GM12878 (cell line): ENCODE measurements at regions not wholly inside any gene's neighbourhood (a gene's known extent, or its start where the extent isn't known, plus 50 kb on each side); places are given as distances from the start of the nearest gene placed in this dataset.
A peak's percentile ranks its signal among the peaks of the same experiment; 100 is the strongest.

Experiments used
- ATAC-seq: fragments of 200-7000 bp; cut with Tn5 transposase; 3 replicates; pipeline ENCODE4 v1.9.1; 2020; ENCODE audit warnings: mild to moderate bottlenecking, moderate library complexity
- BruUV-seq: library from RNA; stranded (reverse); fragments of 400-500 nt; replicated peaks from 2 replicates; lab custom pipeline; 2021; lab: Mats Ljungman, UMichigan
- CTCF ChIA-PET: fragments of 300-600 bp; sonication (Branson Sonifier 250); formaldehyde crosslinking; extraction: SDS; loops from one replicate; lab custom pipeline; 2021; ENCODE audit warnings: inconsistent platforms; lab: Yijun Ruan, JAX
- POLR2A ChIA-PET: fragments of 350-600 bp; formaldehyde crosslinking; extraction: SDS; loops from one replicate; lab custom pipeline; 2021; ENCODE audit warnings: inconsistent platforms; lab: Charles Lee
- RAD21 ChIA-PET: fragments of 300-600 bp; sonication (Branson Sonifier 250); formaldehyde crosslinking; loops from one replicate; lab custom pipeline; 2023; ENCODE audit warnings: antibody characterized with exemption; ENCODE audit not compliant: unreplicated experiment; lab: Charles Lee
- SMC1A ChIA-PET: fragments of 300-600 bp; sonication (Branson Sonifier 250); formaldehyde crosslinking; loops from one replicate; lab custom pipeline; 2023; ENCODE audit not compliant: unreplicated experiment, uncharacterized antibody; lab: Charles Lee
- DNase-seq: peaks from one replicate; pipeline ENCODE4 v3.0.0-alpha.2; 2011; ENCODE audit warnings: low read depth, low spot score
- FAIRE-seq: peaks from 3 replicates; lab custom pipeline; 2011; peaks lifted over from hg19 to GRCh38; lab: Jason Lieb, UNC
- H2AFZ ChIP-seq: 2 replicates; pipeline ENCODE4 v1.6.0; 2011; ENCODE audit warnings: low read depth, low read length, control low read depth; ENCODE audit not compliant: control insufficient read depth
- H3K27ac ChIP-seq: 2 replicates; pipeline ENCODE4 v1.5.1; 2011; ENCODE audit warnings: control low read depth; ENCODE audit not compliant: control insufficient read depth, insufficient read depth
- H3K27me3 ChIP-seq, 2 experiments: replicated peaks in 1 of 2; 2 replicates each; pipeline versions ENCODE4 v1.6.0 to v1.6.1; 2011; ENCODE audit warnings: low read length in 1 of 2; ENCODE audit not compliant: control insufficient read depth in 2 of 2, insufficient read depth in 2 of 2
- H3K36me3 ChIP-seq, 2 experiments: 2 replicates each; pipeline ENCODE4 v1.5.1; 2011; ENCODE audit warnings: low read length in 1 of 2; ENCODE audit not compliant: control insufficient read depth in 2 of 2, insufficient read depth in 2 of 2
- H3K4me1 ChIP-seq: 2 replicates; pipeline ENCODE4 v1.6.1; 2011; ENCODE audit warnings: mild to moderate bottlenecking, low read length, moderate library complexity, mixed read lengths; ENCODE audit not compliant: control insufficient read depth, insufficient read depth
- H3K4me2 ChIP-seq: 2 replicates; pipeline ENCODE4 v1.6.0; 2011; ENCODE audit warnings: control low read depth; ENCODE audit not compliant: control insufficient read depth, insufficient read depth
- H3K4me3 ChIP-seq: fragments of 200-600 bp; sonication (generic); 2 replicates; pipeline ENCODE4 v1.5.1; 2016
- H3K79me2 ChIP-seq: 2 replicates; pipeline ENCODE4 v1.6.0; 2011; ENCODE audit warnings: low read length; ENCODE audit not compliant: control insufficient read depth, insufficient read depth
- H3K9ac ChIP-seq: 2 replicates; pipeline ENCODE4 v1.8.0; 2011; ENCODE audit warnings: low read length, control low read depth, mixed read lengths; ENCODE audit not compliant: control insufficient read depth, insufficient read depth
- H3K9me3 ChIP-seq: replicated peaks from 3 replicates; pipeline ENCODE4 v1.5.1; 2011; ENCODE audit warnings: mild to moderate bottlenecking, low read length; ENCODE audit not compliant: control insufficient read depth, insufficient read depth
- H4K20me1 ChIP-seq: 2 replicates; pipeline ENCODE4 v1.6.0; 2011; ENCODE audit not compliant: control insufficient read depth, insufficient read depth
- CEBPB ChIP-seq, 2 experiments: fragments of 150-350 bp in 1 of 2; IDR thresholded peaks; 2 replicates each; pipeline ENCODE4 v1.6.1; 2012 to 2014; ENCODE audit warnings: low read depth in 2 of 2, low read length in 2 of 2, borderline replicate concordance in 1 of 2, inconsistent platforms in 1 of 2
- ESRRA ChIP-seq: IDR thresholded peaks from 2 replicates; pipeline ENCODE4 v1.6.1; 2012; ENCODE audit warnings: mild to moderate bottlenecking, low read length, improper control_type of control experiment
- FOXM1 ChIP-seq: IDR thresholded peaks from 2 replicates; pipeline ENCODE4 v1.6.1; 2012; ENCODE audit warnings: low read depth, mild to moderate bottlenecking, inconsistent platforms, low read length, moderate library complexity
- HDGF ChIP-seq: fragments of 450-650 bp; IDR thresholded peaks from 2 replicates; pipeline ENCODE4 v1.6.1; 2016; ENCODE audit warnings: antibody characterized with exemption
- PAX8 ChIP-seq: fragments of 450-650 bp; IDR thresholded peaks from 2 replicates; pipeline ENCODE4 v1.6.1; 2017; ENCODE audit warnings: mild to moderate bottlenecking, moderate library complexity
- RFX5 ChIP-seq: IDR thresholded peaks from 2 replicates; pipeline ENCODE4 v1.6.1; 2011; ENCODE audit warnings: low read depth, low read length, improper control_type of control experiment
- SMAD5 ChIP-seq: IDR thresholded peaks from 2 replicates; pipeline ENCODE4 v1.6.1; 2016; ENCODE audit warnings: antibody characterized with exemption, low read depth
- YY1 ChIP-seq: IDR thresholded peaks from 2 replicates; pipeline ENCODE4 v1.6.1; 2011; ENCODE audit warnings: low read depth, mild to moderate bottlenecking, low read length
- ZNF24 ChIP-seq: fragments of 450-650 bp; IDR thresholded peaks from 2 replicates; pipeline ENCODE4 v1.6.1; 2017; ENCODE audit warnings: antibody characterized with exemption, mild to moderate bottlenecking
- WGBS: methylation state at CpG from one replicate; pipeline ENCODE4 v1.1.6; 2016; ENCODE audit warnings: low lambda C conversion rate; ENCODE audit not compliant: insufficient replicate concordance, insufficient coverage; ENCODE audit errors: missing lambda C conversion rate; 5-methylcytosine and 5-hydroxymethylcytosine counted together
- in situ Hi-C: fragments of 300-500 bp; cut with MboI; formaldehyde crosslinking; loops from 9 replicates; pipeline ENCODE4 v1.14.3; 2018; ENCODE audit warnings: mixed read lengths
- intact Hi-C: fragments of 100-400 bp; cut with micrococcal nuclease; formaldehyde crosslinking; loops from one replicate; pipeline ENCODE4 v1.14.2; 2022; ENCODE audit not compliant: unreplicated experiment
- TF ChIP-seq, protein P1 (sequence below): IDR thresholded peaks from 2 replicates; pipeline ENCODE4 v1.6.1; 2012; ENCODE audit warnings: low read depth, low read length, improper control_type of control experiment
- TF ChIP-seq, protein P2 (sequence below): fragments of 450-650 bp; IDR thresholded peaks from 2 replicates; pipeline ENCODE4 v1.6.1; 2016; ENCODE audit warnings: mild to moderate bottlenecking, moderate library complexity, borderline replicate concordance

DNA sequence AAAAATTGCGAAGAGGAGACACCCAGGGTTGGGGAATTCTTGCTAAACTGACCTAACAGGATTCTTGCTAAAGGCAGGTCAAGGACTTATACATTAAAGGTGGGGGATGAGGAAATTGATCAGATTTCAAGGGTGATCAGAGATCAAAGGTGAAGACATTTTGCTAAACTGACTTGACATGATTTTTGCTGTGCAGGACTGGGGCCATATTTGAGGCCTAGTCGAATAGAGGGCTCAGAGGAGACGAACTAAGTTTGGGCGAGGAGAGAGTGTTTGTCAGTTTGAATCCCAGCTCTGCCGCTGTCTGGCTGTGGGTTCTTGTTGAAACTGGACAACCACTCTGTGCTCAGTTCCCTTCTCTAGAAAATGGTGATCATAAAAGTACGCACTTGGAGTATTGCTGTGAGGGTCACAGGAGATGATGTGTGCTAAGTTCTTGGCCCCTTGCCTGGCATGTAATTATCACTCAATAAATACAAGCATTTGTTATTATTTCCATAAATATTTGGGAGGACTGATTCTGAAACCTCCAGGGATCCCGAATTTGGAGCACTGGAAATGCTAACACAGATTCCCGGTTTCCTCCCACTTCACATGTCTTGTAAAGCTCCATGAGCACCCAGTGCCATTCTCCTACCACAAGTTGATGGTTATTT is 364.8 kb upstream of the PROK2 start:
- POLR2A ChIA-PET, result no interaction called here
- FAIRE-seq (no peak), DNase-seq (no peak)
- WGBS, result 75% methylated on average over 8 of the region's 8 CpGs
- CTCF ChIA-PET, result no interaction called here
- H4K20me1 ChIP-seq, result no peaks in the 10 kb centered on the region
- SMC1A ChIA-PET, result interaction anchor here (1.2 kb wide), 1 partner anchor 11 kb away, joined by 4 read pairs; no protein-coding TSS in a partner anchor
- H3K79me2 ChIP-seq, result no peaks in the 10 kb centered on the region
- H3K27me3 ChIP-seq, result no peaks in the 10 kb centered on the region
- H3K4me3 ChIP-seq, result no peak overlapping the region
- H3K4me1 ChIP-seq, result peaks cover 4% of the 10 kb centered on the region
- peaks cover 2% of the 10 kb centered on the region; the same call in 2 of the 3 replicates for H3K9me3 ChIP-seq
- H2AFZ ChIP-seq, result no peak overlapping the region
- BruUV-seq, result no TSS peak
- H3K9ac ChIP-seq, result no peak overlapping the region
- in situ Hi-C loops (no loop called here), intact Hi-C loops (no loop called here)
- H3K4me2 ChIP-seq, result no peak overlapping the region
- no peak for TF ChIP-seq CEBPB (IDR thresholded peaks at IDR 0.05; ENCODE audit: borderline replicate concordance in 1 of 2, low read depth in 2 of 2, low read length in 2 of 2)
- TF ChIP-seq HDGF, result no peak
- TF ChIP-seq PAX8, result no peak
- TF ChIP-seq SMAD5, result no peak
- TF ChIP-seq, all 136 proteins: peak for 0
- H3K27ac ChIP-seq, result no peak overlapping the region
- RAD21 ChIA-PET, result no interaction called here
- no peak for ATAC-seq
- H3K36me3 ChIP-seq, result no peaks in the 10 kb centered on the region

DNA sequence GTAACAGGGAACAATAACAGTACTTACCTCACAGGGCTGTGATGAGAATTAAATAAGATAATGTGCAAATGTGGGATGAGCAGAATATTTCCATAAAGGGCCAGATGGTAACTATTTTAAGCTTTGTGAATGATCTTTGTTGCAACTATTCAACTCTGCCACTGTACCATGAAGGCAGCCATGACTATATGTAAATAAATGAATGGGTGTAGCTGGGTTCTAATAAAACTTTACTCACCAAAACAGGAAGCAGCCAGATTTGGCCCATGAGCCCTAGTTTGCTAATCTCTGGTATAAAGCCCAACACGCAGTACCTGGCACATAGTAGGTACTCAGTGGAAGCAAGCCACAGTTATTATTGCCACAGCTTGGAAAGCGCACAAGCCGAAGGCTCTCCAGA is 362.7 kb upstream of the PROK2 start:
- ChIA-PET POLR2A (no interaction called here), CTCF (no interaction called here), SMC1A (interaction anchor here (1.0 to 1.2 kb wide), 2 partner anchors 10 to 12 kb away, joined by 3 to 5 read pairs; no protein-coding TSS in a partner anchor), RAD21 (no interaction called here)
- no peak for ATAC-seq
- H2AFZ ChIP-seq, result no peak overlapping the region
- TF ChIP-seq ESRRA (no peak), ZNF24 (no peak), RFX5 (no peak), CEBPB (IDR thresholded peaks at IDR 0.05; ENCODE audit: borderline replicate concordance in 1 of 2, low read depth in 2 of 2, low read length in 2 of 2) (no peak), FOXM1 (no peak), YY1 (no peak)
- TF ChIP-seq, protein P1, sequence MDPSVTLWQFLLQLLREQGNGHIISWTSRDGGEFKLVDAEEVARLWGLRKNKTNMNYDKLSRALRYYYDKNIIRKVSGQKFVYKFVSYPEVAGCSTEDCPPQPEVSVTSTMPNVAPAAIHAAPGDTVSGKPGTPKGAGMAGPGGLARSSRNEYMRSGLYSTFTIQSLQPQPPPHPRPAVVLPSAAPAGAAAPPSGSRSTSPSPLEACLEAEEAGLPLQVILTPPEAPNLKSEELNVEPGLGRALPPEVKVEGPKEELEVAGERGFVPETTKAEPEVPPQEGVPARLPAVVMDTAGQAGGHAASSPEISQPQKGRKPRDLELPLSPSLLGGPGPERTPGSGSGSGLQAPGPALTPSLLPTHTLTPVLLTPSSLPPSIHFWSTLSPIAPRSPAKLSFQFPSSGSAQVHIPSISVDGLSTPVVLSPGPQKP, result no peak
- TF ChIP-seq, protein P2, sequence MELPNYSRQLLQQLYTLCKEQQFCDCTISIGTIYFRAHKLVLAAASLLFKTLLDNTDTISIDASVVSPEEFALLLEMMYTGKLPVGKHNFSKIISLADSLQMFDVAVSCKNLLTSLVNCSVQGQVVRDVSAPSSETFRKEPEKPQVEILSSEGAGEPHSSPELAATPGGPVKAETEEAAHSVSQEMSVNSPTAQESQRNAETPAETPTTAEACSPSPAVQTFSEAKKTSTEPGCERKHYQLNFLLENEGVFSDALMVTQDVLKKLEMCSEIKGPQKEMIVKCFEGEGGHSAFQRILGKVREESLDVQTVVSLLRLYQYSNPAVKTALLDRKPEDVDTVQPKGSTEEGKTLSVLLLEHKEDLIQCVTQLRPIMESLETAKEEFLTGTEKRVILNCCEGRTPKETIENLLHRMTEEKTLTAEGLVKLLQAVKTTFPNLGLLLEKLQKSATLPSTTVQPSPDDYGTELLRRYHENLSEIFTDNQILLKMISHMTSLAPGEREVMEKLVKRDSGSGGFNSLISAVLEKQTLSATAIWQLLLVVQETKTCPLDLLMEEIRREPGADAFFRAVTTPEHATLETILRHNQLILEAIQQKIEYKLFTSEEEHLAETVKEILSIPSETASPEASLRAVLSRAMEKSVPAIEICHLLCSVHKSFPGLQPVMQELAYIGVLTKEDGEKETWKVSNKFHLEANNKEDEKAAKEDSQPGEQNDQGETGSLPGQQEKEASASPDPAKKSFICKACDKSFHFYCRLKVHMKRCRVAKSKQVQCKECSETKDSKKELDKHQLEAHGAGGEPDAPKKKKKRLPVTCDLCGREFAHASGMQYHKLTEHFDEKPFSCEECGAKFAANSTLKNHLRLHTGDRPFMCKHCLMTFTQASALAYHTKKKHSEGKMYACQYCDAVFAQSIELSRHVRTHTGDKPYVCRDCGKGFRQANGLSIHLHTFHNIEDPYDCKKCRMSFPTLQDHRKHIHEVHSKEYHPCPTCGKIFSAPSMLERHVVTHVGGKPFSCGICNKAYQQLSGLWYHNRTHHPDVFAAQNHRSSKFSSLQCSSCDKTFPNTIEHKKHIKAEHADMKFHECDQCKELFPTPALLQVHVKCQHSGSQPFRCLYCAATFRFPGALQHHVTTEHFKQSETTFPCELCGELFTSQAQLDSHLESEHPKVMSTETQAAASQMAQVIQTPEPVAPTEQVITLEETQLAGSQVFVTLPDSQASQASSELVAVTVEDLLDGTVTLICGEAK, result peak; percentile 48
- no peak overlapping the region for H3K4me3 ChIP-seq
- WGBS, result 83% methylated on average over 3 of the region's 3 CpGs
- no peak overlapping the region for H3K4me2 ChIP-seq
- H3K4me1 ChIP-seq, result peaks cover 10% of the 10 kb centered on the region
- no peak for DNase-seq
- intact Hi-C loops, result no loop called here
- H3K27me3 ChIP-seq, result no peaks in the 10 kb centered on the region
- H3K79me2 ChIP-seq, result no peaks in the 10 kb centered on the region
- H3K9me3 ChIP-seq, result no peaks in the 10 kb centered on the region; the same call in 1 of the 3 replicates
- no peaks in the 10 kb centered on the region for H3K36me3 ChIP-seq
- BruUV-seq, result no TSS peak
- in situ Hi-C loops, result no loop called here
- H3K27ac ChIP-seq, result no peak overlapping the region
- no peak for FAIRE-seq
- H3K9ac ChIP-seq, result no peak overlapping the region
- no peaks in the 10 kb centered on the region for H4K20me1 ChIP-seq
